RWPE2 (cell line): ENCODE measurements at regions not wholly inside any gene's neighbourhood (a gene's known extent, or its start where the extent isn't known, plus 50 kb on each side); places are given as distances from the start of the nearest gene placed in this dataset.

Experiments
- ATAC-seq: fragments of 200-7000 bp; cut with Tn5 transposase; 3 replicates; pipeline ENCODE4 v1.9.1; 2021; ENCODE audit warnings: low read depth
- DNase-seq: peaks from one replicate; pipeline ENCODE4 v3.0.0-alpha.2; 2020; ENCODE audit warnings: low spot score
- H3K27ac ChIP-seq: fragments of 450-650 bp; 2 replicates; pipeline ENCODE4 v1.5.1; 2017; ENCODE audit warnings: mild to moderate bottlenecking; ENCODE audit not compliant: poor library complexity, severe bottlenecking
- H3K27me3 ChIP-seq: fragments of 250-450 bp; sonication (Bioruptor Pico); 2 replicates; pipeline ENCODE4 v1.5.1; 2021; ENCODE audit warnings: mild to moderate bottlenecking, moderate library complexity; ENCODE audit not compliant: insufficient read depth, poor library complexity, severe bottlenecking
- H3K36me3 ChIP-seq: fragments of 250-450 bp; sonication (Bioruptor Pico); 2 replicates; pipeline ENCODE4 v1.5.1; 2020; ENCODE audit warnings: low read depth, mild to moderate bottlenecking, moderate library complexity
- H3K4me1 ChIP-seq: fragments of 250-450 bp; sonication (Bioruptor Pico); 2 replicates; pipeline ENCODE4 v1.5.1; 2021; ENCODE audit warnings: mild to moderate bottlenecking, moderate library complexity; ENCODE audit not compliant: insufficient read depth, poor library complexity, severe bottlenecking
- H3K4me3 ChIP-seq: fragments of 250-450 bp; sonication (Bioruptor Pico); 2 replicates; pipeline ENCODE4 v1.5.1; 2021; ENCODE audit warnings: mild to moderate bottlenecking, moderate library complexity; ENCODE audit not compliant: severe bottlenecking
- H3K9me3 ChIP-seq: fragments of 250-450 bp; sonication (Bioruptor Pico); 2 replicates; pipeline ENCODE4 v1.5.1; 2021; ENCODE audit warnings: mild to moderate bottlenecking, moderate library complexity; ENCODE audit not compliant: severe bottlenecking
- TF ChIP-seq, protein P1 (sequence below): fragments of 450-650 bp; IDR thresholded peaks from one replicate; pipeline ENCODE4 v1.5.1; 2017; ENCODE audit warnings: mild to moderate bottlenecking, moderate library complexity; ENCODE audit not compliant: poor library complexity, severe bottlenecking

DNA sequence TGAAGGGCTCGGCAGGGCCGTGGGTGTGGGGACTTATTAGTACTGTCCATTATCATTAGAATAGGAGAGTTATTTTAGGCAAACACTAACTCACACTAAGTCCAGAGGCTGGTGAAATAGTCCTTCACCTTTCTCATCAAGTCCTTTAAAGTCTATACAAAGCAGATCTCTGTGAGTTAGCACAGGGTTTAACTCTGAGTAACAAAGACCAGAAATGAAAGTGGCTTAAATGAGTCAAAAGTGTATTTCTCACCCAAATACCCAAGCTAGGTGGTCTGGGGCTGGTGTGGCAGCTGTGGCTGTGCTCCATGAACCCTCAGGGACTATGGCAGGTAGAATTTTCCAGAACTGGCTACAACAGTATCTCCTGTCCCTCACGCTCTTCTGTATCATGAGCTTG lies 263.2 kb downstream of the BCOR start:
- DNase-seq (no peak), ATAC-seq (no peak)
- no peaks in the 10 kb centered on the region for H3K27me3 ChIP-seq
- TF ChIP-seq, protein P1, sequence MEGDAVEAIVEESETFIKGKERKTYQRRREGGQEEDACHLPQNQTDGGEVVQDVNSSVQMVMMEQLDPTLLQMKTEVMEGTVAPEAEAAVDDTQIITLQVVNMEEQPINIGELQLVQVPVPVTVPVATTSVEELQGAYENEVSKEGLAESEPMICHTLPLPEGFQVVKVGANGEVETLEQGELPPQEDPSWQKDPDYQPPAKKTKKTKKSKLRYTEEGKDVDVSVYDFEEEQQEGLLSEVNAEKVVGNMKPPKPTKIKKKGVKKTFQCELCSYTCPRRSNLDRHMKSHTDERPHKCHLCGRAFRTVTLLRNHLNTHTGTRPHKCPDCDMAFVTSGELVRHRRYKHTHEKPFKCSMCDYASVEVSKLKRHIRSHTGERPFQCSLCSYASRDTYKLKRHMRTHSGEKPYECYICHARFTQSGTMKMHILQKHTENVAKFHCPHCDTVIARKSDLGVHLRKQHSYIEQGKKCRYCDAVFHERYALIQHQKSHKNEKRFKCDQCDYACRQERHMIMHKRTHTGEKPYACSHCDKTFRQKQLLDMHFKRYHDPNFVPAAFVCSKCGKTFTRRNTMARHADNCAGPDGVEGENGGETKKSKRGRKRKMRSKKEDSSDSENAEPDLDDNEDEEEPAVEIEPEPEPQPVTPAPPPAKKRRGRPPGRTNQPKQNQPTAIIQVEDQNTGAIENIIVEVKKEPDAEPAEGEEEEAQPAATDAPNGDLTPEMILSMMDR, result no peak
- no peak overlapping the region for H3K4me3 ChIP-seq
- no peaks in the 10 kb centered on the region for H3K9me3 ChIP-seq
- no peaks in the 10 kb centered on the region for H3K36me3 ChIP-seq
- H3K27ac ChIP-seq, result no peak overlapping the region
- H3K4me1 ChIP-seq, result no peaks in the 10 kb centered on the region

DNA sequence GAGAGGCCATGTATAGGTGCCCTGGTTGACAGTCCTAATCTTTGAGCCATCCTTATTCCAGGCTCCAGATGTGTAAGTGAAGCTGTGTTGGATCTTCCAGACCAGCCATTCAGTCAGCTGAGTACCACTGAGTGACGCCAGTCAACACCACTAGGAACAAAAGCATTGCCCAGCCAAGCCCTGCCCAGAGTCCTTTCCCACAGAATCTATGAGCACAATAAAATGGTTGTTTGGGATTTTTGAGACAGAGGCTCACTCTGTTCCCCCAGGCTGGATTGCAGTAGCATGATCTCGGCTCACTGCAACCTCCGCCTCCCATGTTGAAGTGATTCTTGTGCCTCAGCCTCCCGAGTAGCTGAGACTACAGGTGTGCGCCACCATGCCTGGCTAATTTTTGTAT lies 262.5 kb downstream of the BCOR start:
- ATAC-seq (no peak), DNase-seq (no peak)
- Histone ChIP-seq H3K27me3 (no peaks in the 10 kb centered on the region), H3K4me1 (no peaks in the 10 kb centered on the region), H3K36me3 (no peaks in the 10 kb centered on the region), H3K9me3 (no peaks in the 10 kb centered on the region), H3K27ac (no peak overlapping the region), H3K4me3 (no peak overlapping the region)
- TF ChIP-seq, protein P1, result no peak

DNA sequence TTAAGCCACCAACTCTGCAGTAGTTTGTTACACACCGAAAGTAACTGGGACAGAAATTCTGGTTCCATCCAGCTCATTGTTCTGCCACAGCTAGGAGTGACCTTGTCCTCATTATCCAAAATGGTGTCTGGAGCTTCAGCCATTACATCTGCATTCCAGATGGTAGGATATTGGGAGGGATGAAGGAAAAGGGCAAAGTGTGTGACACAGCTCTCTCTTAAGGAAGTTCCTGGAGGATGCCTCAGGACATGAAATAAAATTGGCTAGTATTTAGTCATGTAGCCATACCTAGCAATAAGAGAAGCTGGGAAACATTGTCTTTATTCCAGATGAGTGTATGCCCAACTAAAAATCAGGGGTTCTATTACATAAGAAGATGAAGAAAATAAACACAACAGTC lies 262.0 kb downstream of the BCOR start:
- H3K27me3 ChIP-seq, result no peaks in the 10 kb centered on the region
- H3K9me3 ChIP-seq, result no peaks in the 10 kb centered on the region
- H3K4me1 ChIP-seq, result no peaks in the 10 kb centered on the region
- no peak for ATAC-seq
- H3K36me3 ChIP-seq, result no peaks in the 10 kb centered on the region
- DNase-seq, result no peak
- TF ChIP-seq, protein P1, result no peak
- H3K27ac ChIP-seq, result no peak overlapping the region
- no peak overlapping the region for H3K4me3 ChIP-seq

DNA sequence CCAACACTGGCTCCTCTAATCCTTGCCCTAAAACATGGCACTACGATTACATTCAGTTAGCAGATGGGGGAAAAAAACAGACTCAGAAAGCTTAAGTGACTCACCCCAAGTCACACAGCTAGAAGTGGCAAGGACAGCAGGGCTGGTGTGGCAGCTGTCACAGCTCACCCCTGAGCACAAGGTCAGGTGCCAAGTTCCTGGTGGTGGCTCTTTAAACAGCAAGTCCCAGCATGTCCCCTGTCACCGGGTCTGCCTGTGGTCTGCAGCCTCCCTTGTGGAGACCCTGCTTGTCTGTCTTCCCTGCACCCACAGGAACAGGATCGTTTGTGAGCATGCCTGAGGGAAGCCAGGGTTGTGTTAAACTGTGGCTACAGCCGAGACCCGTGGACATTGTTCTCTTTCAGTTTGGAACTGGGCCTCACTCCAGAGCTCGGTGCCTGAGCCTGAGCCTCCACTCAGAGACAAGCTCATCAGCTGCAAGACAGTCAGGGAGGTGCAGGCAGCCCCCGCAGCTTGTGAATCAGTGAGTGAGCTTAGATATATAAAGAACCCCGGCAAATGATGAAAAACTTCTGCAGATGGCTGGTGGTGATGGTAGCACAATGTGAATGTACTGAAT lies 260.8 kb downstream of the BCOR start:
- no peaks in the 10 kb centered on the region for H3K36me3 ChIP-seq
- DNase-seq, result no peak
- H3K4me1 ChIP-seq, result no peaks in the 10 kb centered on the region
- no peak for ATAC-seq
- H3K27ac ChIP-seq, result no peak overlapping the region
- H3K4me3 ChIP-seq, result no peak overlapping the region
- TF ChIP-seq, protein P1, result no peak
- H3K9me3 ChIP-seq, result no peaks in the 10 kb centered on the region
- H3K27me3 ChIP-seq, result no peaks in the 10 kb centered on the region

DNA sequence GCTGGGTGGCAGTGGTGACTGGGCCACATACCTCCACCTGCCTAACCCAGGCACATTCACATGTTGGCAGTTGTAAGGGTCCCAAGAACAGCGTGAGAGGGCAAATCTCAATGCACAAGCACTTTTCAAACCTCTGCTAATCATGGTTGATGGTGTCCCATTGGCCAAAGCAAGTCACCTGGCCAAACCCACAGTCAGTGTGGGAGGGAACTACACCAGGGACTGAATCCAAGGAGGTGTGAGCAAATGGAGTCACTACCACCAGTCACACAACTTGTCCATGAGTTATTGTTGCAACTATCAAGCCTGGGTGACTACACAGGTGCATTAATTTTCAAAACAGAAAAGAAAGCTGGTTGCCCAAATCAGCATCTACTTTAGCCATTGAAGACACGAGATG lies 260.1 kb downstream of the BCOR start:
- Histone ChIP-seq H3K27ac (no peak overlapping the region), H3K9me3 (no peaks in the 10 kb centered on the region), H3K36me3 (no peaks in the 10 kb centered on the region), H3K4me1 (no peaks in the 10 kb centered on the region), H3K4me3 (no peak overlapping the region), H3K27me3 (no peaks in the 10 kb centered on the region)
- TF ChIP-seq, protein P1, result no peak
- ATAC-seq, result no peak
- DNase-seq, result no peak
